Esophagus muscularis mucosa (tissue), 4 donors: ENCODE measurements at regions not wholly inside any gene's neighbourhood (a gene's known extent, or its start where the extent isn't known, plus 50 kb on each side); places are given as distances from the start of the nearest gene placed in this dataset.

Experiments used
- DNase-seq: peaks from one replicate; pipeline ENCODE4 v3.0.0-alpha.2; 2017; ENCODE audit errors: extremely low spot score
- H3K27ac ChIP-seq, 4 donors: fragments of 200-600 bp; sonication (generic); replicated peaks in 1 of 4; 1 replicate in 3 of 4; 2 replicates in 1 of 4; pipeline ENCODE4 v1.5.1; 2016 to 2019; ENCODE audit warnings: mild to moderate bottlenecking in 1 of 4
- H3K27me3 ChIP-seq, 4 donors: fragments of 200-600 bp; sonication (generic); one replicate each; pipeline versions ENCODE4 v1.5.1 to v1.6.0; 2016 to 2019
- H3K36me3 ChIP-seq, 4 donors: fragments of 200-600 bp; sonication (generic); one replicate each; pipeline ENCODE4 v1.5.1; 2016 to 2019
- H3K4me1 ChIP-seq, 4 donors: fragments of 200-600 bp; sonication (generic); one replicate each; pipeline ENCODE4 v1.5.1; 2016 to 2019
- H3K4me3 ChIP-seq, 4 donors: fragments of 200-600 bp; sonication (generic); 1 replicate in 2 of 4; 2 replicates in 2 of 4; pipeline ENCODE4 v1.5.1; 2016 to 2019; ENCODE audit warnings: mild to moderate bottlenecking in 4 of 4, moderate library complexity in 1 of 4
- H3K9me3 ChIP-seq, 4 donors: fragments of 200-600 bp; sonication (generic); 1 replicate in 3 of 4; 2 replicates in 1 of 4; pipeline ENCODE4 v1.5.1; 2016 to 2019
- CTCF ChIP-seq, 3 experiments: fragments of 200-600 bp in 2 of 3; fragments of 450-650 bp in 1 of 3; sonication (generic) in 2 of 3; IDR thresholded peaks; one replicate each; pipeline ENCODE4 v1.5.1; 2017 to 2019; ENCODE audit warnings: antibody characterized with exemption in 3 of 3, mild to moderate bottlenecking in 2 of 3, moderate library complexity in 1 of 3
- EP300 ChIP-seq: sonication (generic); formaldehyde crosslinking; IDR thresholded peaks from one replicate; pipeline ENCODE4 v1.6.1; 2017; ENCODE audit warnings: antibody characterized with exemption
- POLR2A ChIP-seq: fragments of 450-650 bp; IDR thresholded peaks from one replicate; pipeline ENCODE4 v1.6.1; 2017; ENCODE audit warnings: antibody characterized with exemption, moderate library complexity, mild to moderate bottlenecking, low read depth
- POLR2AphosphoS5 ChIP-seq, 2 donors: sonication (generic); formaldehyde crosslinking; IDR thresholded peaks; one replicate each; pipeline ENCODE4 v1.6.1; 2017; ENCODE audit warnings: antibody characterized with exemption in 2 of 2
- WGBS: methylation state at CpG from one replicate; pipeline ENCODE4 v1.1.5; 2018; 5-methylcytosine and 5-hydroxymethylcytosine counted together
- intact Hi-C: fragments of 100-400 bp; cut with DNase I; formaldehyde crosslinking; loops from one replicate; pipeline ENCODE4 v1.15.1; 2023

- Histone ChIP-seq H3K27me3 (no peaks in the 10 kb centered on the region), H3K4me3 (no peak overlapping the region), H3K36me3 (no peaks in the 10 kb centered on the region), H3K9me3 (no peaks in the 10 kb centered on the region), H3K27ac (no peak overlapping the region), H3K4me1 (peaks cover 0 to 17% (median 15%) of the 10 kb centered on the region in 4 donors)
- DNase-seq = no peak
- WGBS = 82% methylated on average over 4 of the region's 4 CpGs
- TF ChIP-seq EP300 (no peak), POLR2A (no peak), POLR2AphosphoS5 (IDR thresholded peaks at IDR 0.05) (no peak), CTCF (IDR thresholded peaks at IDR 0.05) (no peak)
- intact Hi-C loops = no loop called here
Observed at GRCh38 chr9:1235650-1236049, 185.5 kb downstream of the DMRT2 start.

- intact Hi-C loops = no loop called here
- no peak for TF ChIP-seq EP300
- TF ChIP-seq POLR2A = no peak
- no peak for TF ChIP-seq CTCF (IDR thresholded peaks at IDR 0.05)
- no peak for TF ChIP-seq POLR2AphosphoS5 (IDR thresholded peaks at IDR 0.05)
- H3K4me1 ChIP-seq = peaks cover 0 to 17% (median 15%) of the 10 kb centered on the region in 4 donors
- no peaks in the 10 kb centered on the region for H3K36me3 ChIP-seq
- no peaks in the 10 kb centered on the region for H3K27me3 ChIP-seq
- H3K27ac ChIP-seq = no peak overlapping the region
- DNase-seq = no peak
- no peaks in the 10 kb centered on the region for H3K9me3 ChIP-seq
- H3K4me3 ChIP-seq = no peak overlapping the region
- WGBS = 61% methylated on average over 2 of the region's 2 CpGs
Observed at GRCh38 chr9:1236061-1236460, 185.9 kb downstream of the DMRT2 start.

- Histone ChIP-seq H3K27me3 (no peaks in the 10 kb centered on the region), H3K9me3 (no peaks in the 10 kb centered on the region), H3K27ac (no peak overlapping the region), H3K4me1 (no peaks in the 10 kb centered on the region), H3K36me3 (no peaks in the 10 kb centered on the region), H3K4me3 (no peak overlapping the region)
- no peak for DNase-seq
- intact Hi-C loops = no loop called here
- TF ChIP-seq EP300 (no peak), POLR2AphosphoS5 (IDR thresholded peaks at IDR 0.05) (no peak), POLR2A (no peak), CTCF (IDR thresholded peaks at IDR 0.05) (no peak)
- WGBS = 83% methylated on average over 3 of the region's 3 CpGs
Observed at GRCh38 chr9:1238407-1238806, 188.2 kb downstream of the DMRT2 start.

GRCh38 chr9:1248743-1249142 lies 198.6 kb downstream of the DMRT2 start:
- H3K27me3 ChIP-seq = no peaks in the 10 kb centered on the region
- DNase-seq = no peak
- H3K4me1 ChIP-seq = peaks cover 0 to 3% (median 0%) of the 10 kb centered on the region in 4 donors
- no peak overlapping the region for H3K27ac ChIP-seq
- H3K4me3 ChIP-seq = no peak overlapping the region
- no peak for TF ChIP-seq CTCF (IDR thresholded peaks at IDR 0.05)
- 46% methylated on average over 3 of the region's 3 CpGs for WGBS
- intact Hi-C loops = no loop called here
- no peaks in the 10 kb centered on the region for H3K36me3 ChIP-seq
- H3K9me3 ChIP-seq = no peaks in the 10 kb centered on the region
